ENCODE measurements at regions not wholly inside any gene's neighbourhood (a gene's known extent, or its start where the extent isn't known, plus 50 kb on each side); places are given as distances from the start of the nearest gene placed in this dataset.

- TF ChIP-seq ZNF70 (CRISPR knock-in tag; IDR thresholded peaks at IDR 0.05) (no peak), ARNTL (CRISPR knock-in tag; IDR thresholded peaks at IDR 0.05; ENCODE audit: borderline replicate concordance, low read depth) (no peak), GLIS3 (CRISPR knock-in tag; IDR thresholded peaks at IDR 0.05) (no peak), ZNF565 (CRISPR knock-in tag; conservative IDR thresholded peaks at IDR 0.05; ENCODE audit: low read depth) (no peak), SNAI2 (CRISPR knock-in tag; IDR thresholded peaks at IDR 0.05) (no peak), CSDC2 (CRISPR knock-in tag; IDR thresholded peaks at IDR 0.05) (no peak), CREB5 (CRISPR knock-in tag; IDR thresholded peaks at IDR 0.05; ENCODE audit: low read depth) (no peak), TOX (CRISPR knock-in tag; IDR thresholded peaks at IDR 0.05; ENCODE audit: borderline replicate concordance) (no peak)
- TF ChIP-seq, protein P1, sequence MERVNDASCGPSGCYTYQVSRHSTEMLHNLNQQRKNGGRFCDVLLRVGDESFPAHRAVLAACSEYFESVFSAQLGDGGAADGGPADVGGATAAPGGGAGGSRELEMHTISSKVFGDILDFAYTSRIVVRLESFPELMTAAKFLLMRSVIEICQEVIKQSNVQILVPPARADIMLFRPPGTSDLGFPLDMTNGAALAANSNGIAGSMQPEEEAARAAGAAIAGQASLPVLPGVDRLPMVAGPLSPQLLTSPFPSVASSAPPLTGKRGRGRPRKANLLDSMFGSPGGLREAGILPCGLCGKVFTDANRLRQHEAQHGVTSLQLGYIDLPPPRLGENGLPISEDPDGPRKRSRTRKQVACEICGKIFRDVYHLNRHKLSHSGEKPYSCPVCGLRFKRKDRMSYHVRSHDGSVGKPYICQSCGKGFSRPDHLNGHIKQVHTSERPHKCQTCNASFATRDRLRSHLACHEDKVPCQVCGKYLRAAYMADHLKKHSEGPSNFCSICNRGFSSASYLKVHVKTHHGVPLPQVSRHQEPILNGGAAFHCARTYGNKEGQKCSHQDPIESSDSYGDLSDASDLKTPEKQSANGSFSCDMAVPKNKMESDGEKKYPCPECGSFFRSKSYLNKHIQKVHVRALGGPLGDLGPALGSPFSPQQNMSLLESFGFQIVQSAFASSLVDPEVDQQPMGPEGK (CRISPR knock-in tag; IDR thresholded peaks at IDR 0.05; ENCODE audit: borderline replicate concordance), result no peak
Measured at GRCh38 chrX:9087271-9088040, 53.5 kb upstream of the FAM9B start.
